HEK293 (cell line): ENCODE measurements at regions not wholly inside any gene's neighbourhood (a gene's known extent, or its start where the extent isn't known, plus 50 kb on each side); places are given as distances from the start of the nearest gene placed in this dataset.

ENCODE experiments used
- SETDB1 ChIP-seq: IDR thresholded peaks from one replicate; pipeline ENCODE4 v1.6.1; 2017; ENCODE audit warnings: mild to moderate bottlenecking, low read length, moderate library complexity, mixed read lengths; ENCODE audit not compliant: insufficient read length
- TCF7L2 ChIP-seq: IDR thresholded peaks from 2 replicates; pipeline ENCODE4 v1.6.1; 2011; ENCODE audit warnings: low read depth, mild to moderate bottlenecking, inconsistent platforms, low read length, moderate library complexity, borderline replicate concordance
- WT1 ChIP-seq: fragments of 450-650 bp; formaldehyde crosslinking; IDR thresholded peaks from 2 replicates; pipeline ENCODE4 v1.5.1; 2016; ENCODE audit warnings: missing biosample characterization, missing genetic modification characterization
- ZNF10 ChIP-seq: fragments of 450-650 bp; formaldehyde crosslinking; IDR thresholded peaks from 2 replicates; pipeline ENCODE4 v1.5.1; 2017; ENCODE audit warnings: missing biosample characterization, missing genetic modification characterization
- ZNF184 ChIP-seq: fragments of 450-650 bp; IDR thresholded peaks from 2 replicates; pipeline ENCODE4 v1.5.1; 2018; ENCODE audit warnings: missing biosample characterization, mild to moderate bottlenecking, missing genetic modification characterization
- ZNF274 ChIP-seq, 2 experiments: fragments of 200-500 bp in 1 of 2; fragments of 450-650 bp in 1 of 2; sonication (Bioruptor generic) in 1 of 2; formaldehyde crosslinking in 1 of 2; IDR thresholded peaks; 2 replicates each; pipeline versions ENCODE4 v1.5.1 to v1.6.1; 2014 to 2016; ENCODE audit warnings: borderline replicate concordance in 1 of 2, inconsistent platforms in 1 of 2, low read length in 1 of 2, missing biosample characterization in 1 of 2, missing genetic modification characterization in 1 of 2
- ZNF350 ChIP-seq: fragments of 450-650 bp; formaldehyde crosslinking; IDR thresholded peaks from 2 replicates; pipeline ENCODE4 v1.5.0; 2017; ENCODE audit warnings: missing biosample characterization, mild to moderate bottlenecking, missing genetic modification characterization
- ZNF416 ChIP-seq: fragments of 450-650 bp; formaldehyde crosslinking; IDR thresholded peaks from 2 replicates; pipeline ENCODE4 v1.5.1; 2016; ENCODE audit warnings: missing biosample characterization, missing genetic modification characterization
- ZNF510 ChIP-seq: fragments of 450-650 bp; formaldehyde crosslinking; IDR thresholded peaks from 2 replicates; pipeline ENCODE4 v1.5.1; 2018; ENCODE audit warnings: mild to moderate bottlenecking, missing genetic modification characterization, missing biosample characterization; ENCODE audit not compliant: insufficient replicate concordance
- ZNF624 ChIP-seq: fragments of 450-650 bp; formaldehyde crosslinking; IDR thresholded peaks from 2 replicates; pipeline ENCODE4 v1.5.1; 2017; ENCODE audit warnings: missing biosample characterization, missing genetic modification characterization
- ZNF747 ChIP-seq: fragments of 450-650 bp; formaldehyde crosslinking; IDR thresholded peaks from 2 replicates; pipeline ENCODE4 v1.5.1; 2016; ENCODE audit warnings: missing biosample characterization, missing genetic modification characterization
- ZSCAN30 ChIP-seq: fragments of 450-650 bp; IDR thresholded peaks from 2 replicates; pipeline ENCODE4 v1.5.1; 2018; ENCODE audit warnings: missing biosample characterization, mild to moderate bottlenecking, missing genetic modification characterization, moderate library complexity
- TF ChIP-seq, protein P1 (sequence below): fragments of 450-650 bp; formaldehyde crosslinking; IDR thresholded peaks from 2 replicates; pipeline ENCODE4 v1.5.1; 2016; ENCODE audit warnings: missing biosample characterization, missing genetic modification characterization
- TF ChIP-seq, protein P2 (sequence below): IDR thresholded peaks from 2 replicates; pipeline ENCODE4 v1.6.1; 2011; ENCODE audit warnings: mild to moderate bottlenecking, low read depth, low read length, borderline replicate concordance

DNA sequence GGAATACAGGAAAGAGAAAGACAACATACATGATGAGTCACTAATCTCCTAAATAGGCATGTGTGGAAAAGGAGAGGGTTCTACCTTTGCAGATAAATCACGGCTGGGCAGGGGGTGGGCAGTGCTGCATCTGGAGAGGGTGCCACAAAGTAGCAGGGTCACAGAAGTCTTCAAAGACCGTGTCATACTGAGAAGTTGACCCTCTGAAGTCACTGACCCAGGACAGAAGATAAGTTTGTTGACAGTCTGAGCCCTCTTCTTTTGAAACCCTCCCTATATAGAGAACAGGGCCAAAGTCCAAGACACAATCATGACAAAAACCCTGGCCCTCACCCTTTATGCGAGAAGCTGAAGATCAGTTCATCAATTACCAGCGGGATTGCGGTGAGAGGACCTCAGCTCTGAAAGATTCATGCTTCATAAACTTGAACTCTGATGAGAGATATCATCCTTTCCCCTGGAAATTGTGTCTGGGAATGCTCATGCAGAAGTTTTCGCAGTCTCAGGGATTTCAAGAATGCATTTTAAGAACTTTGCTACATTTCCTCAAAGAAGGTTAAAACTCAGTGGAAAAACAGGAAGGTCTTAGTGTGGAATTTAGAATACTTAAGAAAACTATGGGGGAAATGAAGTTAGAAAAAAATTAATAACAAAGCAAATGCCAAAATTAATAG, 129.5 kb downstream of the FAM124B start:
- TF ChIP-seq SETDB1: no peak
- TF ChIP-seq ZNF274 (IDR thresholded peaks at IDR 0.05; ENCODE audit: low read length): no peak
- TF ChIP-seq ZNF274 (tag by site-specific recombination; IDR thresholded peaks at IDR 0.05; ENCODE audit: borderline replicate concordance): no peak
- no peak for TF ChIP-seq ZNF350
- TF ChIP-seq, protein P1, sequence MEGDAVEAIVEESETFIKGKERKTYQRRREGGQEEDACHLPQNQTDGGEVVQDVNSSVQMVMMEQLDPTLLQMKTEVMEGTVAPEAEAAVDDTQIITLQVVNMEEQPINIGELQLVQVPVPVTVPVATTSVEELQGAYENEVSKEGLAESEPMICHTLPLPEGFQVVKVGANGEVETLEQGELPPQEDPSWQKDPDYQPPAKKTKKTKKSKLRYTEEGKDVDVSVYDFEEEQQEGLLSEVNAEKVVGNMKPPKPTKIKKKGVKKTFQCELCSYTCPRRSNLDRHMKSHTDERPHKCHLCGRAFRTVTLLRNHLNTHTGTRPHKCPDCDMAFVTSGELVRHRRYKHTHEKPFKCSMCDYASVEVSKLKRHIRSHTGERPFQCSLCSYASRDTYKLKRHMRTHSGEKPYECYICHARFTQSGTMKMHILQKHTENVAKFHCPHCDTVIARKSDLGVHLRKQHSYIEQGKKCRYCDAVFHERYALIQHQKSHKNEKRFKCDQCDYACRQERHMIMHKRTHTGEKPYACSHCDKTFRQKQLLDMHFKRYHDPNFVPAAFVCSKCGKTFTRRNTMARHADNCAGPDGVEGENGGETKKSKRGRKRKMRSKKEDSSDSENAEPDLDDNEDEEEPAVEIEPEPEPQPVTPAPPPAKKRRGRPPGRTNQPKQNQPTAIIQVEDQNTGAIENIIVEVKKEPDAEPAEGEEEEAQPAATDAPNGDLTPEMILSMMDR (tag by site-specific recombination): no peak
- no peak for TF ChIP-seq ZNF416 (tag by site-specific recombination)
- no peak for TF ChIP-seq WT1
- TF ChIP-seq, protein P2, sequence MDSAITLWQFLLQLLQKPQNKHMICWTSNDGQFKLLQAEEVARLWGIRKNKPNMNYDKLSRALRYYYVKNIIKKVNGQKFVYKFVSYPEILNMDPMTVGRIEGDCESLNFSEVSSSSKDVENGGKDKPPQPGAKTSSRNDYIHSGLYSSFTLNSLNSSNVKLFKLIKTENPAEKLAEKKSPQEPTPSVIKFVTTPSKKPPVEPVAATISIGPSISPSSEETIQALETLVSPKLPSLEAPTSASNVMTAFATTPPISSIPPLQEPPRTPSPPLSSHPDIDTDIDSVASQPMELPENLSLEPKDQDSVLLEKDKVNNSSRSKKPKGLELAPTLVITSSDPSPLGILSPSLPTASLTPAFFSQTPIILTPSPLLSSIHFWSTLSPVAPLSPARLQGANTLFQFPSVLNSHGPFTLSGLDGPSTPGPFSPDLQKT: no peak
- no peak for TF ChIP-seq ZNF624 (tag by site-specific recombination)
- no peak for TF ChIP-seq ZSCAN30
- no peak for TF ChIP-seq ZNF184
- no peak for TF ChIP-seq TCF7L2
- TF ChIP-seq ZNF510: no peak
- no peak for TF ChIP-seq ZNF747 (tag by site-specific recombination)
- no peak for TF ChIP-seq ZNF10 (tag by site-specific recombination)
